ENCODE measurements at regions not wholly inside any gene's neighbourhood (a gene's known extent, or its start where the extent isn't known, plus 50 kb on each side); places are given as distances from the start of the nearest gene placed in this dataset.

DNA sequence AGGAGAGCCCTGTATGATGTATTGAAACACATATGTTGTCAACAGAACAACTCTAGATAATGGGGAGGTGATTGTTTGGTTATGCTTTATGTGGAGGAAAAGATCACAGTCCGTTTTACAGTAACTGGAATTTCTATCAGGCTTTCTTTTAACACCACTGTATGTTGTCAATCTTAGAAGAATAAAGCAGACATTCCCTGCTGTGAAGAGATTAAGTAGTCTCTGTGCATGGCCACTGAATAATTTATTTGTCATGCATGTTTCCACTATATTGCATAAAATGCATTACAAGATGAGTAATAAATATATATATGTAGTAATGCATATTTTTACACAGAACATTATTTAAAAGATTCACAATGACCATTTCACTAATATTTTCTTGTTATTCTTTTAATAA lies 440.0 kb downstream of the ANKRD7 start:
- TF ChIP-seq TAF1 (IDR thresholded peaks at IDR 0.05; ENCODE audit: borderline replicate concordance, low read depth, low read length) (no peak), POLR2AphosphoS5 (IDR thresholded peaks at IDR 0.05; ENCODE audit: low read length) (no peak), GABPA (IDR thresholded peaks at IDR 0.05; ENCODE audit: low read depth) (no peak), RFX5 (IDR thresholded peaks at IDR 0.05; ENCODE audit: low read depth, low read length) (no peak), EGR1 (IDR thresholded peaks at IDR 0.05; ENCODE audit: borderline replicate concordance in 1 of 2, low read depth in 2 of 2, low read length in 2 of 2) (no peak), KLF5 (IDR thresholded peaks at IDR 0.05; ENCODE audit: partially characterized antibody) (no peak), NR2C2 (IDR thresholded peaks at IDR 0.05; ENCODE audit: borderline replicate concordance, control insufficient read depth, insufficient read length, low read depth) (no peak)
- TF ChIP-seq, protein P1, sequence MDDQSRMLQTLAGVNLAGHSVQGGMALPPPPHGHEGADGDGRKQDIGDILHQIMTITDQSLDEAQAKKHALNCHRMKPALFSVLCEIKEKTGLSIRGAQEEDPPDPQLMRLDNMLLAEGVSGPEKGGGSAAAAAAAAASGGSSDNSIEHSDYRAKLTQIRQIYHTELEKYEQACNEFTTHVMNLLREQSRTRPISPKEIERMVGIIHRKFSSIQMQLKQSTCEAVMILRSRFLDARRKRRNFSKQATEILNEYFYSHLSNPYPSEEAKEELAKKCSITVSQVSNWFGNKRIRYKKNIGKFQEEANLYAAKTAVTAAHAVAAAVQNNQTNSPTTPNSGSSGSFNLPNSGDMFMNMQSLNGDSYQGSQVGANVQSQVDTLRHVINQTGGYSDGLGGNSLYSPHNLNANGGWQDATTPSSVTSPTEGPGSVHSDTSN (IDR thresholded peaks at IDR 0.05; ENCODE audit: insufficient replicate concordance, low read depth, low read length) = no peak
- TF ChIP-seq, protein P2, sequence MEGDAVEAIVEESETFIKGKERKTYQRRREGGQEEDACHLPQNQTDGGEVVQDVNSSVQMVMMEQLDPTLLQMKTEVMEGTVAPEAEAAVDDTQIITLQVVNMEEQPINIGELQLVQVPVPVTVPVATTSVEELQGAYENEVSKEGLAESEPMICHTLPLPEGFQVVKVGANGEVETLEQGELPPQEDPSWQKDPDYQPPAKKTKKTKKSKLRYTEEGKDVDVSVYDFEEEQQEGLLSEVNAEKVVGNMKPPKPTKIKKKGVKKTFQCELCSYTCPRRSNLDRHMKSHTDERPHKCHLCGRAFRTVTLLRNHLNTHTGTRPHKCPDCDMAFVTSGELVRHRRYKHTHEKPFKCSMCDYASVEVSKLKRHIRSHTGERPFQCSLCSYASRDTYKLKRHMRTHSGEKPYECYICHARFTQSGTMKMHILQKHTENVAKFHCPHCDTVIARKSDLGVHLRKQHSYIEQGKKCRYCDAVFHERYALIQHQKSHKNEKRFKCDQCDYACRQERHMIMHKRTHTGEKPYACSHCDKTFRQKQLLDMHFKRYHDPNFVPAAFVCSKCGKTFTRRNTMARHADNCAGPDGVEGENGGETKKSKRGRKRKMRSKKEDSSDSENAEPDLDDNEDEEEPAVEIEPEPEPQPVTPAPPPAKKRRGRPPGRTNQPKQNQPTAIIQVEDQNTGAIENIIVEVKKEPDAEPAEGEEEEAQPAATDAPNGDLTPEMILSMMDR (IDR thresholded peaks at IDR 0.05 in 2 of 3, conservative IDR thresholded peaks at IDR 0.05 in 1 of 3; ENCODE audit: control insufficient read depth in 2 of 3, extremely low read depth in 1 of 3, insufficient read depth in 1 of 3, low read depth in 3 of 3, low read length in 3 of 3) = no peak
- TF ChIP-seq, protein P3, sequence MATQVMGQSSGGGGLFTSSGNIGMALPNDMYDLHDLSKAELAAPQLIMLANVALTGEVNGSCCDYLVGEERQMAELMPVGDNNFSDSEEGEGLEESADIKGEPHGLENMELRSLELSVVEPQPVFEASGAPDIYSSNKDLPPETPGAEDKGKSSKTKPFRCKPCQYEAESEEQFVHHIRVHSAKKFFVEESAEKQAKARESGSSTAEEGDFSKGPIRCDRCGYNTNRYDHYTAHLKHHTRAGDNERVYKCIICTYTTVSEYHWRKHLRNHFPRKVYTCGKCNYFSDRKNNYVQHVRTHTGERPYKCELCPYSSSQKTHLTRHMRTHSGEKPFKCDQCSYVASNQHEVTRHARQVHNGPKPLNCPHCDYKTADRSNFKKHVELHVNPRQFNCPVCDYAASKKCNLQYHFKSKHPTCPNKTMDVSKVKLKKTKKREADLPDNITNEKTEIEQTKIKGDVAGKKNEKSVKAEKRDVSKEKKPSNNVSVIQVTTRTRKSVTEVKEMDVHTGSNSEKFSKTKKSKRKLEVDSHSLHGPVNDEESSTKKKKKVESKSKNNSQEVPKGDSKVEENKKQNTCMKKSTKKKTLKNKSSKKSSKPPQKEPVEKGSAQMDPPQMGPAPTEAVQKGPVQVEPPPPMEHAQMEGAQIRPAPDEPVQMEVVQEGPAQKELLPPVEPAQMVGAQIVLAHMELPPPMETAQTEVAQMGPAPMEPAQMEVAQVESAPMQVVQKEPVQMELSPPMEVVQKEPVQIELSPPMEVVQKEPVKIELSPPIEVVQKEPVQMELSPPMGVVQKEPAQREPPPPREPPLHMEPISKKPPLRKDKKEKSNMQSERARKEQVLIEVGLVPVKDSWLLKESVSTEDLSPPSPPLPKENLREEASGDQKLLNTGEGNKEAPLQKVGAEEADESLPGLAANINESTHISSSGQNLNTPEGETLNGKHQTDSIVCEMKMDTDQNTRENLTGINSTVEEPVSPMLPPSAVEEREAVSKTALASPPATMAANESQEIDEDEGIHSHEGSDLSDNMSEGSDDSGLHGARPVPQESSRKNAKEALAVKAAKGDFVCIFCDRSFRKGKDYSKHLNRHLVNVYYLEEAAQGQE (IDR thresholded peaks at IDR 0.05; ENCODE audit: low read depth, low read length) = no peak
- TF ChIP-seq, protein P4, sequence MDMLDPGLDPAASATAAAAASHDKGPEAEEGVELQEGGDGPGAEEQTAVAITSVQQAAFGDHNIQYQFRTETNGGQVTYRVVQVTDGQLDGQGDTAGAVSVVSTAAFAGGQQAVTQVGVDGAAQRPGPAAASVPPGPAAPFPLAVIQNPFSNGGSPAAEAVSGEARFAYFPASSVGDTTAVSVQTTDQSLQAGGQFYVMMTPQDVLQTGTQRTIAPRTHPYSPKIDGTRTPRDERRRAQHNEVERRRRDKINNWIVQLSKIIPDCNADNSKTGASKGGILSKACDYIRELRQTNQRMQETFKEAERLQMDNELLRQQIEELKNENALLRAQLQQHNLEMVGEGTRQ (IDR thresholded peaks at IDR 0.05; ENCODE audit: borderline replicate concordance, low read depth, low read length) = no peak
- TF ChIP-seq, protein P5, sequence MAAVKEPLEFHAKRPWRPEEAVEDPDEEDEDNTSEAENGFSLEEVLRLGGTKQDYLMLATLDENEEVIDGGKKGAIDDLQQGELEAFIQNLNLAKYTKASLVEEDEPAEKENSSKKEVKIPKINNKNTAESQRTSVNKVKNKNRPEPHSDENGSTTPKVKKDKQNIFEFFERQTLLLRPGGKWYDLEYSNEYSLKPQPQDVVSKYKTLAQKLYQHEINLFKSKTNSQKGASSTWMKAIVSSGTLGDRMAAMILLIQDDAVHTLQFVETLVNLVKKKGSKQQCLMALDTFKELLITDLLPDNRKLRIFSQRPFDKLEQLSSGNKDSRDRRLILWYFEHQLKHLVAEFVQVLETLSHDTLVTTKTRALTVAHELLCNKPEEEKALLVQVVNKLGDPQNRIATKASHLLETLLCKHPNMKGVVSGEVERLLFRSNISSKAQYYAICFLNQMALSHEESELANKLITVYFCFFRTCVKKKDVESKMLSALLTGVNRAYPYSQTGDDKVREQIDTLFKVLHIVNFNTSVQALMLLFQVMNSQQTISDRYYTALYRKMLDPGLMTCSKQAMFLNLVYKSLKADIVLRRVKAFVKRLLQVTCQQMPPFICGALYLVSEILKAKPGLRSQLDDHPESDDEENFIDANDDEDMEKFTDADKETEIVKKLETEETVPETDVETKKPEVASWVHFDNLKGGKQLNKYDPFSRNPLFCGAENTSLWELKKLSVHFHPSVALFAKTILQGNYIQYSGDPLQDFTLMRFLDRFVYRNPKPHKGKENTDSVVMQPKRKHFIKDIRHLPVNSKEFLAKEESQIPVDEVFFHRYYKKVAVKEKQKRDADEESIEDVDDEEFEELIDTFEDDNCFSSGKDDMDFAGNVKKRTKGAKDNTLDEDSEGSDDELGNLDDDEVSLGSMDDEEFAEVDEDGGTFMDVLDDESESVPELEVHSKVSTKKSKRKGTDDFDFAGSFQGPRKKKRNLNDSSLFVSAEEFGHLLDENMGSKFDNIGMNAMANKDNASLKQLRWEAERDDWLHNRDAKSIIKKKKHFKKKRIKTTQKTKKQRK (IDR thresholded peaks at IDR 0.05; ENCODE audit: low read depth, low read length) = no peak
